ENCODE measurements at regions not wholly inside any gene's neighbourhood (a gene's known extent, or its start where the extent isn't known, plus 50 kb on each side); places are given as distances from the start of the nearest gene placed in this dataset.

- no peaks in the 10 kb centered on the region for H3K9me3 Mint-ChIP-seq
- peak overlapping the region in 1 of 3 experiments; percentile 64 for H3K4me3 Mint-ChIP-seq
- H3K27me3 Mint-ChIP-seq (ENCODE audit: low read depth) = peaks cover 75% of the 10 kb centered on the region
- peaks cover 35% of the 10 kb centered on the region for H3K4me1 Mint-ChIP-seq
- TF ChIP-seq, protein P1, sequence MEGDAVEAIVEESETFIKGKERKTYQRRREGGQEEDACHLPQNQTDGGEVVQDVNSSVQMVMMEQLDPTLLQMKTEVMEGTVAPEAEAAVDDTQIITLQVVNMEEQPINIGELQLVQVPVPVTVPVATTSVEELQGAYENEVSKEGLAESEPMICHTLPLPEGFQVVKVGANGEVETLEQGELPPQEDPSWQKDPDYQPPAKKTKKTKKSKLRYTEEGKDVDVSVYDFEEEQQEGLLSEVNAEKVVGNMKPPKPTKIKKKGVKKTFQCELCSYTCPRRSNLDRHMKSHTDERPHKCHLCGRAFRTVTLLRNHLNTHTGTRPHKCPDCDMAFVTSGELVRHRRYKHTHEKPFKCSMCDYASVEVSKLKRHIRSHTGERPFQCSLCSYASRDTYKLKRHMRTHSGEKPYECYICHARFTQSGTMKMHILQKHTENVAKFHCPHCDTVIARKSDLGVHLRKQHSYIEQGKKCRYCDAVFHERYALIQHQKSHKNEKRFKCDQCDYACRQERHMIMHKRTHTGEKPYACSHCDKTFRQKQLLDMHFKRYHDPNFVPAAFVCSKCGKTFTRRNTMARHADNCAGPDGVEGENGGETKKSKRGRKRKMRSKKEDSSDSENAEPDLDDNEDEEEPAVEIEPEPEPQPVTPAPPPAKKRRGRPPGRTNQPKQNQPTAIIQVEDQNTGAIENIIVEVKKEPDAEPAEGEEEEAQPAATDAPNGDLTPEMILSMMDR (IDR thresholded peaks at IDR 0.05; ENCODE audit: unreplicated experiment in 3 of 3) = no peak
- peak overlapping the region in 1 of 3 experiments; percentile 79 for H3K27ac Mint-ChIP-seq
- H3K36me3 Mint-ChIP-seq (ENCODE audit: low read depth) = no peaks in the 10 kb centered on the region
These were observed 62.1 kb upstream of the ESRRB start for GRCh38 chr14:76313852-76314251.

- peak overlapping the region in 2 of 3 experiments; percentile 44 to 79 for H3K27ac Mint-ChIP-seq
- no peaks in the 10 kb centered on the region for H3K36me3 Mint-ChIP-seq (ENCODE audit: low read depth)
- TF ChIP-seq, protein P1 (IDR thresholded peaks at IDR 0.05; ENCODE audit: unreplicated experiment in 3 of 3) = no peak
- H3K4me1 Mint-ChIP-seq = peaks cover 35% of the 10 kb centered on the region
- peak overlapping the region in 1 of 3 experiments; percentile 19 for H3K4me3 Mint-ChIP-seq
- no peaks in the 10 kb centered on the region for H3K9me3 Mint-ChIP-seq
- peaks cover 67% of the 10 kb centered on the region for H3K27me3 Mint-ChIP-seq (ENCODE audit: low read depth)
These were observed 61.4 kb upstream of the ESRRB start for GRCh38 chr14:76314521-76315034.

DNA sequence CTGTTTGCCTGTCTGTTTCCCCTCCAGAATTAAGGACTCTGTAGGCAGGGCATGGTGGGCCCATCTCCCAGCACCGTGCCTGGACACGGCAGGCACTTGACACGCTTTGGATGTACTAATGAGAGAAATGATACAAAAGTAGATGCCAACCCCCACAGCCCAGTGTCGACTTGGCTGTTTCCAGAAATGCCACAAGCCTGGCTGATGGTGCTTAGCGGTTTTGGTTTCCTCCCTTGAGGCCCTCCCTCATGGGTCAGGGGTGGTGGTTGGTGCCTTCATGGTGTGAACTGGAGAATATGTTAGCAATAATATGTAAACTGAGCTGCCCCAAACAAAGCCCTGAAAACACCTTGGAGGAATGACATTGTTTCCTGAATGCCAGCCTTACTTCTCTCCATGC, 55.5 kb upstream of the ESRRB start:
- Mint-ChIP-seq H3K4me3 (no peak overlapping the region), H3K27ac (no peak overlapping the region), H3K9me3 (no peaks in the 10 kb centered on the region), H3K36me3 (ENCODE audit: low read depth) (no peaks in the 10 kb centered on the region), H3K27me3 (ENCODE audit: low read depth) (peaks cover 36% of the 10 kb centered on the region), H3K4me1 (peaks cover 6% of the 10 kb centered on the region)
- TF ChIP-seq, protein P1 (IDR thresholded peaks at IDR 0.05; ENCODE audit: unreplicated experiment in 3 of 3) = no peak

DNA sequence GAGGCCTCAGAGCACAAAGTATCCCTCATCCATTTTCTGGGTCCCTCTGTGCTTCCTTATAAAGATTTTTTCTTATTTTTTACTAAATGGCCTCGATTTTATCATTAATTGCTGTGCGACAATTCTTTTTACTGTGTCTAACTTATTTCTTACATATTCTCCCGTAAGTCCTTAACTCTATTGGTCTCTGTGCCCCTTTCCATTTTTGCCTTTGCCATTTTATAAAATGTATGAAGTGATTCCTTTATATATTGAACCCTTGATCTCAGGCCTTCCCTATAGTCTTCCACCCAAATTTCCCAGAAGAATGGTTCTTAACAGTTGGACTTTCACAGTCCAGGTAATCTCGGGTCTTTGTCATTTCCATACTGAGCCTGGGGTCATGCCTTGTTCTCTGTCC, 55.0 kb upstream of the ESRRB start:
- Mint-ChIP-seq H3K4me1 (peaks cover 6% of the 10 kb centered on the region), H3K27me3 (ENCODE audit: low read depth) (peaks cover 37% of the 10 kb centered on the region), H3K36me3 (ENCODE audit: low read depth) (no peaks in the 10 kb centered on the region), H3K9me3 (no peaks in the 10 kb centered on the region), H3K4me3 (no peak overlapping the region), H3K27ac (no peak overlapping the region)
- TF ChIP-seq, protein P1 (IDR thresholded peaks at IDR 0.05; ENCODE audit: unreplicated experiment in 3 of 3) = no peak

- Mint-ChIP-seq H3K9me3 (no peaks in the 10 kb centered on the region), H3K4me3 (no peak overlapping the region), H3K27me3 (ENCODE audit: low read depth) (peaks cover 37% of the 10 kb centered on the region), H3K36me3 (ENCODE audit: low read depth) (no peaks in the 10 kb centered on the region), H3K27ac (no peak overlapping the region), H3K4me1 (no peaks in the 10 kb centered on the region)
- TF ChIP-seq, protein P1 (IDR thresholded peaks at IDR 0.05; ENCODE audit: unreplicated experiment in 3 of 3) = no peak
These were observed 53.2 kb upstream of the ESRRB start for GRCh38 chr14:76322594-76323220.

Data from nephron (organoid).